C4-2B (cell line): ENCODE measurements at regions not wholly inside any gene's neighbourhood (a gene's known extent, or its start where the extent isn't known, plus 50 kb on each side); places are given as distances from the start of the nearest gene placed in this dataset.

Source experiments
- H3K27ac ChIP-seq: fragments of 450-650 bp; 2 replicates; pipeline ENCODE4 v1.5.1; 2017
- ZFX ChIP-seq: fragments of 450-650 bp; IDR thresholded peaks from 2 replicates; pipeline ENCODE4 v1.6.1; 2017
- TF ChIP-seq, protein P1 (sequence below): fragments of 450-650 bp; conservative IDR thresholded peaks from 2 replicates; pipeline ENCODE4 v1.5.1; 2017; ENCODE audit warnings: mild to moderate bottlenecking

DNA sequence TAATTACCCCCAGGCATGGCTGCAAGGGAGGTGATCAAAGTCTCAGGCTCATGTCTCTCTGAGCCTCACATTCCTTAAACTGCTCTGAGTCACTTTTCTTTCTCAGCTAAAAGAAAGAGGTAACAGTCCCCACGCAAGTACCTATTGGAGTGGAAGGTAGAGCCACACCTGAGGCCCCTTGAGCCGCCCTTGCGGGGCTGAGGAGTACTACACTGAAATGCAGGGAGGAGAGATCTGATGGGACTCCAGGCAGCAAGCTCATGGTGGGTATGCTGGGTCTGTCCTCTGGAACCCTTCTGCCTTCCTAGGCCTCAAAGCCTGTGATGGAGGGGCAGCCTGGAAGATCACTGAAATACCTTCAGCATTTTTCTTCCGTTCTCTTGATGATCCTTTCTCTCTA lies 960.0 kb downstream of the DNAJB9 start:
- TF ChIP-seq ZFX: no peak
- TF ChIP-seq, protein P1, sequence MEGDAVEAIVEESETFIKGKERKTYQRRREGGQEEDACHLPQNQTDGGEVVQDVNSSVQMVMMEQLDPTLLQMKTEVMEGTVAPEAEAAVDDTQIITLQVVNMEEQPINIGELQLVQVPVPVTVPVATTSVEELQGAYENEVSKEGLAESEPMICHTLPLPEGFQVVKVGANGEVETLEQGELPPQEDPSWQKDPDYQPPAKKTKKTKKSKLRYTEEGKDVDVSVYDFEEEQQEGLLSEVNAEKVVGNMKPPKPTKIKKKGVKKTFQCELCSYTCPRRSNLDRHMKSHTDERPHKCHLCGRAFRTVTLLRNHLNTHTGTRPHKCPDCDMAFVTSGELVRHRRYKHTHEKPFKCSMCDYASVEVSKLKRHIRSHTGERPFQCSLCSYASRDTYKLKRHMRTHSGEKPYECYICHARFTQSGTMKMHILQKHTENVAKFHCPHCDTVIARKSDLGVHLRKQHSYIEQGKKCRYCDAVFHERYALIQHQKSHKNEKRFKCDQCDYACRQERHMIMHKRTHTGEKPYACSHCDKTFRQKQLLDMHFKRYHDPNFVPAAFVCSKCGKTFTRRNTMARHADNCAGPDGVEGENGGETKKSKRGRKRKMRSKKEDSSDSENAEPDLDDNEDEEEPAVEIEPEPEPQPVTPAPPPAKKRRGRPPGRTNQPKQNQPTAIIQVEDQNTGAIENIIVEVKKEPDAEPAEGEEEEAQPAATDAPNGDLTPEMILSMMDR: no peak
- no peak overlapping the region for H3K27ac ChIP-seq

DNA sequence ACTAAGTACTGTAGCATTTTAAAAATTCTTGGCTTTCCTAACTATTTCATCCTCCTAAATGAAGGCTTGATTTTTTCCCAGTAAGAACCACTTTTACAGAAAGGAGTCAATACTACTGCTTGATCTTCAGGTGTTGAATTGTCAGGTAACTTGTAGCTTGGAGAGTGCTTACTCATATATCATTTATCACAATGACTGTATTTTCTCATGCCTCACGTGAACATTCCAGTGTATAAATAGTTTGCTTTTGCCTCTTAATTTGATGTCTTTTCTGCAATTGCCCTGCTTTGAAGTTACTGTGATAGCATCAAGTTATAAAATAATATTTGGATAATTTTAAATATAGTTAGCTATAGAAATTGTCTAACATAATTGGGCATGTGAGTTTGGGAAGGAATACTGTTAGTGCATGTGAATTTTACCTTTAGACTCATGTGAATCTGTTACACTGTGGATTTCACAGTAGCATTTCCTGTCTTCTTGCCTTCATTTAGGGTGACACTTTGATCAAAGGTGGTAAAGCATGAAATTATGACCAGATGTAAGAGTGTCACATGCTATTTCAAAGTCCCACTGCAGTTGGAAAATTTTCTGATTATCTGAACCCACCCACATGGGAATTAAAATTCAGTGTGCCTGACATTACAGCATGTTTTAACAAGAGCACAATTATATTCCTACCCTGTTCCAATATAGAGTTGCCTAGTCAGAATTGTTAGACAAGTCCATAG lies 962.8 kb downstream of the DNAJB9 start:
- H3K27ac ChIP-seq: no peak overlapping the region
- TF ChIP-seq, protein P1: no peak
- no peak for TF ChIP-seq ZFX

DNA sequence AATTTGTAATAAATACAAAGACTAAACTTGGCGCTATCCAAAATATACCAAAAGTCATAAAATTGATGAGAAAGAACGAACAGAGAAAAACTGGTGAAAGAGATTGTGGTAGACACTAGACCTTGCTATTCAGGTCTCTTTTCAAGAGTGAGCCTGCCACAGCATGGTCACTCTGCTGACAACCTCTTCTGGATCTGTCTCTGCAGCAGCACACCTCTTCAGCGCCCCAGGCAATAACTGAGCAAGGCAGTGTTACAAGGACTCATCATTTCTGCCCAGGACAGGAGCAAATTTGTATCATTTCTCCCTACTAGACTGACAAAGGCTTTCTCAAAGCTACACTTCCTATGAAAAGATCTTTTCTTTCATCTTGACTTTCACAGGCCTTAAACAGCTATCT lies 976.0 kb downstream of the DNAJB9 start:
- H3K27ac ChIP-seq: no peak overlapping the region
- TF ChIP-seq ZFX: no peak
- TF ChIP-seq, protein P1: no peak

DNA sequence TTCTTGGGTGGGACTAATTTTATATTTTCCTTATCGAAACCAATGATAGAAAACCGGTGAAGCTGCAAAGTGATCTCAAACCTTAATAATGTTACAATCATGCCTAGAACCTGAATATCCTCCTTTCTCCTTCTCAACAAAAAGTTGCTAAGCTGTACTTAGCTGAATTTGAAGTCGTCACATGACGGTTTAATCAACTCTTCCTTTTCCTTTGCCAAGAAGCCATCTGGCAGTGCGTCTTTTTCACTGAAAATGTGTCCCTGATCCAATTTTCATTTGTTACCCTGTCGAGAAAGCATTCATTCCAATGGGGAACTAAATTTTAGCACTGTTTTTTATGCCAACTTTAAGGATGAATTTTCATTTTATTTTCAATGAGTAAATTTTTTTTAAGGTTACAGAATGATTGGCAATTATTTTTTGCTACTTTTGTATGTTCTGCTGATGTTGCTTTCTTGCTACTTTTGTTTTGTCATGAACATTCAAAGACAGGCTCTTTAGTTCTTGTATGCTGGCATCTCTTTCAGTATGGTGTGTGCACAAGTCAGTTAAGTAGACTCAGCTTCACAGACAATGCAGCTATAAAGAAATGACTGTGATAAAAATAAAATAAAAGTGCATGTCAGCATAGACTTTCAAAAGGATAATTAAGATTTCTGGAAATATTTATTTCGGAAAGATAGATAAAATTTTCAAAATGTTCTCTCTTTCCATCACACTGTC lies 980.0 kb downstream of the DNAJB9 start:
- TF ChIP-seq ZFX: no peak
- TF ChIP-seq, protein P1: no peak
- H3K27ac ChIP-seq: no peak overlapping the region

DNA sequence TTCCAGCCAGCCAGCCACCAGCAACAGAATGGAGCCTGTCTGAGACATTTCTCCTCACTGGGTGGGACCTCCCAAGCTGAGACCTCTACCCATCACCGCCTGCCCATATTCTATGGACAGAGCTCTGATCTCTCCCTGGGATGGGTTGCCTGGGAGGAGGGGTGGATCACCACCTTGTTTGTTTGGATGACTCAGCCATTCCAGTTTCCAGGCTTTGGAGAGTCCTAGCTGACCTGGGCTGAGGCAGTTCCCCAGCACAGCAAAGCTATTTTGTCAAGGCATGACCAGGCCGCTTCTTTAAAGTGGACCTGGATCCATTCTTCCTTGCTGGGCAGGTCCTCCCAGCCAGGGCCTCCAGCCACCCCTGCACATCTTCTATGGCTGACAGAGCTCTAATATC lies 982.3 kb downstream of the DNAJB9 start:
- no peak overlapping the region for H3K27ac ChIP-seq
- TF ChIP-seq ZFX: no peak
- TF ChIP-seq, protein P1: no peak

DNA sequence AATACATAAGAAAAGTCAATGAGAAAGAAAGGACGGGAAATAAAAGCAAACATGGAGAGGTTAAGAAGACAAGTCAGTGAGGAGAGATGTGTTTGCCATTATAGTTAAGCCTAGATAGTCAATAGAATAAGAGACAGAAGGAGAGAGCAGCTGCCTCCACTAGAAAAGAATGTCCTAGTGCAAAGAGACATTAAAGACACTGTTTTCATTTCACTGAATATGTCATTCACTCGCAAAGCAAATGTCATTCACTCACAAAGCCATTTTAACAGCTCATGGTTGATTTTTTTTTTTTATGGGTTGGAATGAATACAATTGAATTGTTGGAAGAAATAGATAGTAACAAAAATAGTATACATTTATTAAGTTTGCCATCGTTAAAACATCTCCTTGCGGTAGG lies 1007.6 kb downstream of the DNAJB9 start:
- H3K27ac ChIP-seq: no peak overlapping the region
- TF ChIP-seq ZFX: no peak
- TF ChIP-seq, protein P1: no peak

DNA sequence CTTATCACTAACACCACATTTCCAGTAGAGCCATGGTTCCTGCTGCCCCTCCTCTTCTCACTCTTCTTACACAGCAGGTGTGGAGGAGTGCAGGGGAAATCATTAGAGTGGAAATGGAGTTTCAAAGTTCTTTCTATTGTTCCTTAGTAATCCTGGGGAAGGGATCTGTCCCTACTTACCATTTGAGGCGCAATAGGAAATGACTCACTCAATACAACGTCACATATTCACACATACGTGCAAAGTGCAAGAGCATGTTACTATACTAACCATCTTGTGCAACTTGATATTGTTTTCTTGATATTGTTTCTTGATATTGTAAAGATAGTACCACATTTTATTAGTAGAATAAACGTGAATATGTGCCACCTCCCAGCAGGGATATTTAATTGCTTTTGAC lies 1010.2 kb downstream of the DNAJB9 start:
- no peak overlapping the region for H3K27ac ChIP-seq
- no peak for TF ChIP-seq ZFX
- TF ChIP-seq, protein P1: no peak
